Stimulated activated CD4-positive, alpha-beta T cell treated with anti-CD3 and anti-CD28 coated beads, Interleukin-15, amount 100 ng/mL, for 24 hours (primary cell): ENCODE measurements at regions not wholly inside any gene's neighbourhood (a gene's known extent, or its start where the extent isn't known, plus 50 kb on each side); places are given as distances from the start of the nearest gene placed in this dataset.

Source experiments
- DNase-seq: peaks from one replicate; pipeline ENCODE4 v3.0.0-alpha.2; 2020

- no peak for DNase-seq
Observed at GRCh38 chr9:73682789-73683188, 531.1 kb downstream of the ANXA1 start.

- DNase-seq, result no peak
Observed at GRCh38 chr9:73683862-73684591, 532.4 kb downstream of the ANXA1 start.

GRCh38 chr9:73684601-73685000 is 532.9 kb downstream of the ANXA1 start:
- DNase-seq, result no peak

- no peak for DNase-seq
Observed at GRCh38 chr9:73685786-73686185, 534.1 kb downstream of the ANXA1 start.

GRCh38 chr9:73689051-73689870 is 537.6 kb downstream of the ANXA1 start:
- DNase-seq, result no peak

- no peak for DNase-seq
Observed at GRCh38 chr9:73701415-73702057, 549.9 kb downstream of the ANXA1 start.

- no peak for DNase-seq
Observed at GRCh38 chr9:73714294-73714693, 562.6 kb downstream of the ANXA1 start.

- DNase-seq, result no peak
Observed at GRCh38 chr9:73715591-73715990, 563.9 kb downstream of the ANXA1 start.

GRCh38 chr9:73719660-73720059 is 568.0 kb downstream of the ANXA1 start:
- no peak for DNase-seq

GRCh38 chr9:73720601-73721000 is 568.9 kb downstream of the ANXA1 start:
- no peak for DNase-seq

GRCh38 chr9:73736270-73736669 is 584.6 kb downstream of the ANXA1 start:
- no peak for DNase-seq

- no peak for DNase-seq
Observed at GRCh38 chr9:73738741-73739530, 587.3 kb downstream of the ANXA1 start.

GRCh38 chr9:73741316-73741715 is 589.7 kb downstream of the ANXA1 start:
- no peak for DNase-seq

GRCh38 chr9:73742412-73742811 is 590.7 kb downstream of the ANXA1 start:
- DNase-seq, result no peak

GRCh38 chr9:73743826-73744225 is 592.2 kb downstream of the ANXA1 start:
- DNase-seq, result no peak

GRCh38 chr9:73745598-73745997 is 593.9 kb downstream of the ANXA1 start:
- DNase-seq, result no peak

- DNase-seq, result no peak
Observed at GRCh38 chr9:73753171-73753570, 601.5 kb downstream of the ANXA1 start.

GRCh38 chr9:73761905-73762304 is 610.2 kb downstream of the ANXA1 start:
- no peak for DNase-seq

- DNase-seq, result no peak
Observed at GRCh38 chr9:73773896-73774295, 622.2 kb downstream of the ANXA1 start.

- DNase-seq, result no peak
Observed at GRCh38 chr9:73775757-73776156, 624.1 kb downstream of the ANXA1 start.

- no peak for DNase-seq
Observed at GRCh38 chr9:73780916-73781315, 629.3 kb downstream of the ANXA1 start.

GRCh38 chr9:73782166-73782565 is 630.5 kb downstream of the ANXA1 start:
- DNase-seq, result no peak

- no peak for DNase-seq
Observed at GRCh38 chr9:73799446-73799845, 647.8 kb downstream of the ANXA1 start.
